ENCODE measurements at regions not wholly inside any gene's neighbourhood (a gene's known extent, or its start where the extent isn't known, plus 50 kb on each side); places are given as distances from the start of the nearest gene placed in this dataset.

- TF ChIP-seq SMARCA4 (IDR thresholded peaks at IDR 0.05), result peak; percentile 84; the same call in 1 of the 2 replicates
- no peak for TF ChIP-seq TAF1 (IDR thresholded peaks at IDR 0.05; ENCODE audit: control insufficient read depth, extremely low read depth, insufficient read depth, low read length, severe bottlenecking)
- TF ChIP-seq ZBTB33 (CRISPR knock-in tag; IDR thresholded peaks at IDR 0.05), result no peak
Observed at GRCh38 chr2:71880846-71881610, 266.6 kb downstream of the CYP26B1 start (continued).

- CTCF ChIA-PET (ENCODE audit: low intra/inter-chr PET ratio), result no interaction called here
- H2AFZ ChIP-seq (ENCODE audit: low read depth, low read length), result no peak overlapping the region
- in situ Hi-C loops (cut with MboI) (no loop called here), intact Hi-C loops (cut with micrococcal nuclease) (no loop called here)
- H3K79me2 ChIP-seq (ENCODE audit: control insufficient read depth, insufficient read depth, low read length), result no peaks in the 10 kb centered on the region
- H3K9me3 ChIP-seq (replicated peaks; ENCODE audit: control insufficient read depth, insufficient read depth, low read depth, low read length), result no peaks in the 10 kb centered on the region; the same call in 1 of the 2 replicates
- FAIRE-seq (no peak), DNase-seq (ENCODE audit: extremely low read depth in 1 of 4, low spot score in 3 of 4) (no peak), ATAC-seq (no peak)
- no peaks in the 10 kb centered on the region for H3K36me3 ChIP-seq (ENCODE audit: control insufficient read depth, insufficient read depth, low read length)
- no peak overlapping the region for H3K4me3 ChIP-seq
- H4K20me1 ChIP-seq (replicated peaks; ENCODE audit: control insufficient read depth, insufficient read depth, low read length), result no peaks in the 10 kb centered on the region
- no TSS peak for BruUV-seq (replicated peaks)
- no peak overlapping the region for H3K9ac ChIP-seq (ENCODE audit: insufficient read depth in 1 of 2, low read depth in 2 of 2, low read length in 2 of 2)
- POLR2A ChIA-PET, result no interaction called here
- H3K4me1 ChIP-seq (replicated peaks in 1 of 2; ENCODE audit: control insufficient read depth in 2 of 2, insufficient read depth in 2 of 2, low read length in 2 of 2), result peaks cover 18 to 35% of the 10 kb centered on the region in 2 experiments
- no peak overlapping the region for H3K27ac ChIP-seq (ENCODE audit: extremely low read depth, low read depth, low read length)
- peaks cover 7% of the 10 kb centered on the region for H3K9me1 ChIP-seq (ENCODE audit: control insufficient read depth, insufficient read depth, low read length)
- peaks cover 0 to 20% of the 10 kb centered on the region in 2 experiments; a peak in 1 of 5 replicates for H3K27me3 ChIP-seq (ENCODE audit: control insufficient read depth in 2 of 2, insufficient read depth in 2 of 2, low read length in 2 of 2)
- WGBS (ENCODE audit: insufficient coverage, low coverage, missing lambda C conversion rate), result 18% methylated on average over 3 of the region's 3 CpGs
- H3K4me2 ChIP-seq (ENCODE audit: insufficient read depth, low read length), result no peak overlapping the region
- TF ChIP-seq CBX3 (IDR thresholded peaks at IDR 0.05; ENCODE audit: borderline replicate concordance in 1 of 2, low read length in 2 of 2), result no peak
- peak; percentile 33; the same call in 1 of the 2 replicates for TF ChIP-seq MGA (IDR thresholded peaks at IDR 0.05)
Observed at GRCh38 chr2:71880287-71880686, 267.4 kb downstream of the CYP26B1 start.

Measured in K562 (cell line).